22Rv1 (cell line): ENCODE measurements at regions not wholly inside any gene's neighbourhood (a gene's known extent, or its start where the extent isn't known, plus 50 kb on each side); places are given as distances from the start of the nearest gene placed in this dataset.

Source experiments
- H3K27ac ChIP-seq: fragments of 450-650 bp; 2 replicates; pipeline ENCODE4 v1.5.1; 2017
- ZFX ChIP-seq: fragments of 450-650 bp; IDR thresholded peaks from 2 replicates; pipeline ENCODE4 v1.6.1; 2017; ENCODE audit warnings: antibody characterized with exemption, borderline replicate concordance
- TF ChIP-seq, protein P1 (sequence below): fragments of 450-650 bp; IDR thresholded peaks from 2 replicates; pipeline ENCODE4 v1.5.1; 2017; ENCODE audit warnings: mild to moderate bottlenecking

DNA sequence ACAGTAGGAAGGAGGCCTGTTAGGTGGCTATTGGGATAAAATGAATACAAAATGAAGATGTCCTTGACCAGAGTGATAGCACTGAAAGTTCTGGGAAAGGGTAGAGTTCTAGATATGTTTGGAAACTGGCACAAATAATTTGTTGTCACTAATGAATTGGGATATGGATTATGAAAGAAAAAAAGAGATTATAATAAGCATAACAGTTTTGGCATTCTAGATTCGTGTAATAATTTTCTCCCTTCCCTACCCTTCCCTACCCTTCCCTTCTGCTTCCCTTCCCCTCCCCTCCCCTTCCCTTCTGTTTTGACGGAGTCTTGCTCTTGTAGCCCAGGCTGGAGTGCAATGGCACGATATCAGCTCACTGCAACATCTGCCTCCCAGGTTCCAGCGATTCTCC, 271.0 kb upstream of the PRR20A start:
- TF ChIP-seq, protein P1, sequence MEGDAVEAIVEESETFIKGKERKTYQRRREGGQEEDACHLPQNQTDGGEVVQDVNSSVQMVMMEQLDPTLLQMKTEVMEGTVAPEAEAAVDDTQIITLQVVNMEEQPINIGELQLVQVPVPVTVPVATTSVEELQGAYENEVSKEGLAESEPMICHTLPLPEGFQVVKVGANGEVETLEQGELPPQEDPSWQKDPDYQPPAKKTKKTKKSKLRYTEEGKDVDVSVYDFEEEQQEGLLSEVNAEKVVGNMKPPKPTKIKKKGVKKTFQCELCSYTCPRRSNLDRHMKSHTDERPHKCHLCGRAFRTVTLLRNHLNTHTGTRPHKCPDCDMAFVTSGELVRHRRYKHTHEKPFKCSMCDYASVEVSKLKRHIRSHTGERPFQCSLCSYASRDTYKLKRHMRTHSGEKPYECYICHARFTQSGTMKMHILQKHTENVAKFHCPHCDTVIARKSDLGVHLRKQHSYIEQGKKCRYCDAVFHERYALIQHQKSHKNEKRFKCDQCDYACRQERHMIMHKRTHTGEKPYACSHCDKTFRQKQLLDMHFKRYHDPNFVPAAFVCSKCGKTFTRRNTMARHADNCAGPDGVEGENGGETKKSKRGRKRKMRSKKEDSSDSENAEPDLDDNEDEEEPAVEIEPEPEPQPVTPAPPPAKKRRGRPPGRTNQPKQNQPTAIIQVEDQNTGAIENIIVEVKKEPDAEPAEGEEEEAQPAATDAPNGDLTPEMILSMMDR = no peak
- TF ChIP-seq ZFX = no peak
- H3K27ac ChIP-seq = no peak overlapping the region

DNA sequence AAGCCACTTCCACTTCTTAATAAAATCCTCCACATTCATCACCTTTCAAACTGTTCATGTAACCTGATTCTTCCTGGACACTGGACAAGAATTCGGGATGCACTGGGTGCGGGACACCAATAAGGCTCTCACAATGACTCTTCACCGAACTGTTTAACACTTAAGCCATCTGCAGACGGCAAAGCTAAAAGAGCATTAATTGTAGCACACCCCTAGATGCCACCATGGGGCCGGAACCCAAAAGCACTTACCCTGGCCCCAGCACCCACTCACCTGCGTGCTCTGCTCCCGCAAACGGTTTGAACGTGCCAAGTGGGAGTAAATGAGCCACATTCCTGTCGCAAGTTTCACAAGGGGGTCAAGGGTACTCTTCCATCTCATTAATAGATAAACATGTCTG, 254.3 kb upstream of the PRR20A start:
- no peak overlapping the region for H3K27ac ChIP-seq
- TF ChIP-seq, protein P1 = no peak

DNA sequence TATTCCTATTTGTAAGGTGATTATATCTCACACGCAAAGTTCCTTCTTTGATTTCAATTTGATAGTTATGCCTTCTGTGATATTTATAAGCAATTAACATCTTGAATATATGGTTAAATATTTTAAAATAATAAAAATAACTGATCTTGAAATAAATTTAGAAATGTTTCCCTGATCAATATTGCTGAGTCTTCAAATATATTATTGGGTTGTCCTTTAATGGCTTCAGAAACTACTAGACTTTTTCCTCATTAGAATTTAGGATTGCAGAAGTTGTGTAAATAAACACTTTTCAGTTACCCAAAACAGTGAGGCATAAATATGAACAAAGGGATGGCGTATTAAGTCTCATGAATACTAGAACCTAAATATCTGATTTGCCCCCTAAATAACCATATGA, 252.3 kb upstream of the PRR20A start:
- no peak overlapping the region for H3K27ac ChIP-seq
- TF ChIP-seq, protein P1 = no peak
- TF ChIP-seq ZFX = no peak

DNA sequence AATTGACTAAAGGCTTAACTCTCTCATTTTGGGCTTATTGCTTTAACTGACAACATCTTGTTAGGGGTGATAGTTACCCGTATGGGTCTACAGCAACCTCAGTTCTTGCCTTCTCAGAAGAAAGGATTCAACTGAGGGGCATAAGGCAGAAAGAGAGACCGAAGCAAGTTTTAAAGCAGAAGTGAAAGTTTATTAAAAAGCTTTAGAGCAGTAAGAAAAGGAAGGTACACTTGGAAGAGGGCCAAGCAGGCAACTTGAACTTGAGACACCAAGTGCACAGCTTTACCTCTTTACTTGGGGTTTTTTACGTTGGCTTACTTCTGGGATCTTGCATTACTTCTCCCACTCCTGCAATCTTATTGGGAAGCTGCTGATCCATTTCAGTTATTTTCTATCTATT, 246.9 kb upstream of the PRR20A start:
- no peak overlapping the region for H3K27ac ChIP-seq
- TF ChIP-seq, protein P1 = no peak
- no peak for TF ChIP-seq ZFX

DNA sequence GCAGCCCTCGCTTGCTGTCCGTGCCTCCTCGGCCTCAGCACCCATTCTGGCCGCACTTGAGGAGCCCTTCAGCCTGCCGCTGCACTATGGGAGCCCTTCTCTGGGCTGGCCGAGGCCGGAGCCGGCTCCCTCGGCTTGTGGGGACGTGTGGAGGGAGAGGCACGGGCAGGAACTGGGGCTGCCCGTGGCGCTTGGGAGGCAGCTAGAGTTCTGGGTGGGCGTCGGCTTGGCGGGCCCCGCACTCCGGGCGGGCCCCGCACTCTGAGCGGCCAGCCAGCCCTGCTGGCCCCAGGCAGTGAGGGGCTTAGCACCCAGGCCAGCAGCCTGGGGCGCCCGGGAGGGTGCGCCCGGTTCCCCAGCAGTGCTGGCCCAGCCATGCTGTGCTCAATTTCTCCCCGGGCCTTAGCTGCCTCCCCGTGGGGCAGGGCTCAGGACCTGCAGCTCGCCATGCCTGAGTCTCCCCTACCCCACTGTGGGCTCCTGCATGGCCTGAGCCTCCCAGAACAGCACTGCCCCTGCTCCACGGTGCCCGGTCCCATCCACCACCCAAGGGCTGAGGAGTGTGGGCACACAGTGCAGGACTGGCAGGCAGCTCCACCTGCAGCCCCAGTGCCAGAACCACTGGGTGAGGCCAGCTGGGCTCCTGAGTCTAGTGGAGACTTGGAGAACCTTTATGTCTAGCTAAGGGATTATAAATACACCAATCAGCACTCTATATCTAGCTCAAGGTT, 240.0 kb upstream of the PRR20A start:
- TF ChIP-seq, protein P1 = no peak
- TF ChIP-seq ZFX = no peak

DNA sequence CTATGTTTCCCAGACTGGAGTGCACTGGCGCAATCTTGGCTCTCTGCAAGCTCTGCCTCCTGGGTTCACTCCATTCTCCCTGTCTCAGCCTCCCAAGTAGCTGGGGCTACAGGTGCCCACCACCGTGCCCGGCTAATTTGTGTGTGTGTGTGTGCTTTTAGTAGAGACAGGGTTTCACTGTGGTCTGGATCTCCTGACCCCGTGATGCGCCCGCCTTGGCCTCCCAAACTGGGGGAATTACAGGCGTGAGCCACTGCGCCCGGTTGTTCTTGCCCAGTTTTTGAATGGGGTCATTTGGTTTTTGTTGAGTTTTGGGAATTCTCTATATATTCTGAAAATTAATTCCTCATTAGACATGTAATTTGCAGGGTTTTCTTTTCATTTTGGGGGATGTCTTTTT, 238.4 kb upstream of the PRR20A start:
- H3K27ac ChIP-seq = no peak overlapping the region
- no peak for TF ChIP-seq ZFX
- TF ChIP-seq, protein P1 = no peak

More for the DNA sequence above, 240.0 kb upstream of the PRR20A start:
- H3K27ac ChIP-seq = no peak overlapping the region

DNA sequence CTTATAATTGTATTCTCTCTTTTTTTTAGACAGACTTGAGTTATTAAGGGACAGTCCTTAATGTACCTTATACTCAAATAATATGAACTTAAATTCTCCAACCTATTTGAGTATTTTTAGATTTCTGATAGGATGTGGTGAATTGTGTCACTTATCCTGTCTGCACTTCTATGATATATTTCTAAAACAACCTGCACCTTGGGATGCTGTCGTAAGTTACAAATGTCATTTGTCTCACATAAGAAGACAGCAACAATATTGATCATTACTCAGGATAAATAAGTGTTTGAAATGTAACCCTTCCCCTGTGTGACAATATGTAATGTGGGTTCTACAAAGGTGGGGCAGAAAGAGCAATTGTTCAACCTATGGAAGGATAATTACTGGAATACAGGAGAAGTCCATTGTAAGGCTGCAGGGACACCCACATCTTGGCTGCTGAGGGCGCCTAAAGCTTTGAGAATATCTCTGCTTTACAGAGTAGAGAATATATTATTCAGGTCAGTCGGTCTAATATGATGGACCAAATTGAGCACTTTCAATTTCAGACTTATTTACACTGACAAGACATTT, 236.9 kb upstream of the PRR20A start:
- no peak overlapping the region for H3K27ac ChIP-seq
- TF ChIP-seq ZFX = no peak
- TF ChIP-seq, protein P1 = no peak
